Inflammatory macrophage treated with lipopolysaccharide for 4 hours (primary cell): ENCODE measurements at regions not wholly inside any gene's neighbourhood (a gene's known extent, or its start where the extent isn't known, plus 50 kb on each side); places are given as distances from the start of the nearest gene placed in this dataset.
"Not testable (repeated sequence)": the region's sequence is repeated elsewhere in the genome, so short reads cannot be mapped to it uniquely, and the experiment has no call there.

Experiments
- DNase-seq: peaks from one replicate; pipeline ENCODE4 v3.0.0-alpha.2; 2020

- DNase-seq: no peak
Measured at GRCh38 chr5:90338712-90339372, 70.7 kb downstream of the CETN3 start.

GRCh38 chr5:90337449-90338052 is 72.0 kb downstream of the CETN3 start:
- DNase-seq: no peak

- DNase-seq: no peak
Measured at GRCh38 chr5:90336752-90337151, 72.8 kb downstream of the CETN3 start.

GRCh38 chr5:90334741-90335140 is 74.8 kb downstream of the CETN3 start:
- DNase-seq: no peak

- no peak for DNase-seq
Measured at GRCh38 chr5:90329911-90330310, 79.6 kb downstream of the CETN3 start.

GRCh38 chr5:90326995-90327394 is 82.6 kb downstream of the CETN3 start:
- DNase-seq: no peak

- DNase-seq: no peak
Measured at GRCh38 chr5:90325093-90325492, 84.5 kb downstream of the CETN3 start.

- not testable (repeated sequence) for DNase-seq
Measured at GRCh38 chr5:90320348-90320747, 89.2 kb downstream of the CETN3 start.

- DNase-seq: no peak
Measured at GRCh38 chr5:90312027-90312426, 97.5 kb downstream of the CETN3 start.

- no peak for DNase-seq
Measured at GRCh38 chr5:90311401-90311800, 98.2 kb downstream of the CETN3 start.

- no peak for DNase-seq
Measured at GRCh38 chr5:90308787-90309585, 100.6 kb downstream of the CETN3 start.

- no peak for DNase-seq
Measured at GRCh38 chr5:90307782-90308181, 101.8 kb downstream of the CETN3 start.

GRCh38 chr5:90307322-90307721 is 102.2 kb downstream of the CETN3 start:
- no peak for DNase-seq

- DNase-seq: no peak
Measured at GRCh38 chr5:90306613-90307012, 102.9 kb downstream of the CETN3 start.

- DNase-seq: no peak
Measured at GRCh38 chr5:90305041-90305720, 104.4 kb downstream of the CETN3 start.

- no peak for DNase-seq
Measured at GRCh38 chr5:90301248-90301647, 108.3 kb downstream of the CETN3 start.

- DNase-seq: no peak
Measured at GRCh38 chr5:90297045-90297764, 112.4 kb downstream of the CETN3 start.

GRCh38 chr5:90294604-90295003 is 115.0 kb downstream of the CETN3 start:
- DNase-seq: no peak

GRCh38 chr5:90293931-90294330 is 115.6 kb downstream of the CETN3 start:
- no peak for DNase-seq

- no peak for DNase-seq
Measured at GRCh38 chr5:90290648-90291047, 118.9 kb downstream of the CETN3 start.

GRCh38 chr5:90289837-90290236 is 119.7 kb downstream of the CETN3 start:
- no peak for DNase-seq

GRCh38 chr5:90287036-90287435 is 122.5 kb downstream of the CETN3 start:
- DNase-seq: no peak

GRCh38 chr5:90285581-90285980 is 124.0 kb downstream of the CETN3 start:
- no peak for DNase-seq
